ENCODE measurements at regions not wholly inside any gene's neighbourhood (a gene's known extent, or its start where the extent isn't known, plus 50 kb on each side); places are given as distances from the start of the nearest gene placed in this dataset.

DNA sequence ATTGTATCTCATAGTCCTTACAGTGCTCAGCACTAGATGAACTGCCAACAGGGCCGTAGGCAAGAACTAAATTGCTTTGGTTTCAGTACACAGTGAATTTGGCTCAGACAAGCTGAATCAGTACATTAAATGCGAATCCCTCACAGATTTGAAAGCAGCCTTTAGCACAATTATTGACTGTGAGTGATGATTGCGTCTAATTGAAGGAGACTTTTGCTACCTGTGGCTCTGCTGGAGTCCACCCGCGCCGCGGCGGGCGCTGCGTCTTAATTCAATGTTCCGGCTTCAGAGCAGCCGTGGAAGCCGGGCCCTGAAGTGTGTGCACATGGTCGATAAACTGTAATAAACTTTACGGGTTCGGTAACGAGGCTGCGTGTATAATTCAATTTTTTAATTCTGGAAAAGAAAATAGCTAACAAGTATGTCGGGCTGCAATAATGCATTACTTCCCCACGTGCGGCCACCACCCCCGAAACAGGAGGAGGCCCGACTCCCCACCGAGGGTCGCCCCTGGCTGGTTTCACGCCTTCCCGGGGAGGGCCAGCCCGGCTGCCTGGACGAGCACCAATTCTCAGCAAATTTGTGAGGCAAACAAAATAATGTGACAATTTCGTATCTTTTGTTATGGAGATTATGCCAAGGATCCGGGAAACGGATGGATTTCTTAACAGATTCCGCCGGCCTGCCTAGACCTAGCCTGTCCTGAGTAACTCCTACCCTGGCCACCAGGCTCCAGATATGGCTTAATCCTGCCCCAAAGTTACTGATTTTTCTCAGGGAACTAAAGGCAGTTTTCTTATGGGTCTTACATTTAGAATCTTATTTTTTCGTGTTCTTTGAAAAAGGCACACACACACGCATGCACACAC, 269.4 kb upstream of the IRX1 start:
- Mint-ChIP-seq H3K27ac (no peak overlapping the region), H3K9me3 (peaks cover 0 to 19% (median 7%) of the 10 kb centered on the region in 7 donors), H3K27me3 (ENCODE audit: low read depth in 3 of 3) (no peaks in the 10 kb centered on the region), H3K4me1 (no peaks in the 10 kb centered on the region), H3K36me3 (no peaks in the 10 kb centered on the region), H3K4me3 (no peak overlapping the region)
- H3K9me3 ChIP-seq (replicated peaks in 1 of 2; ENCODE audit: control insufficient read depth in 1 of 2, insufficient read depth in 1 of 2, low read length in 2 of 2), result peaks cover 33 to 65% of the 10 kb centered on the region in 2 donors
- H3K9ac ChIP-seq (ENCODE audit: insufficient read depth, low read length, poor library complexity, severe bottlenecking), result no peak overlapping the region
- intact Hi-C loops (cut with micrococcal nuclease), result no loop called here
- WGBS (ENCODE audit: insufficient coverage), result 78% methylated on average over 19 of the region's 36 CpGs
- no peaks in the 10 kb centered on the region for H4K20me1 ChIP-seq (ENCODE audit: insufficient read depth, low read length)
- H2AFZ ChIP-seq (ENCODE audit: insufficient read depth, low read depth, low read length, poor library complexity, severe bottlenecking), result no peak overlapping the region
- no peak overlapping the region for H3K4me3 ChIP-seq (replicated peaks in 1 of 3; ENCODE audit: low read depth in 2 of 3, low read length in 3 of 3)
- DNase-seq, result no peak
- H3K36me3 ChIP-seq (replicated peaks in 1 of 2; ENCODE audit: control insufficient read depth in 1 of 2, insufficient read depth in 2 of 2, low read length in 2 of 2), result no peaks in the 10 kb centered on the region
- H3K4me2 ChIP-seq (replicated peaks; ENCODE audit: extremely low read depth, low read length, poor library complexity, severe bottlenecking), result no peak overlapping the region
- no peaks in the 10 kb centered on the region for H3K79me2 ChIP-seq (ENCODE audit: insufficient read depth, low read length)
- no peaks in the 10 kb centered on the region for H3K4me1 ChIP-seq (ENCODE audit: control insufficient read depth in 1 of 2, insufficient read depth in 2 of 2, low read length in 2 of 2)
- no peaks in the 10 kb centered on the region for H3K27me3 ChIP-seq (ENCODE audit: control insufficient read depth in 2 of 2, insufficient read depth in 2 of 2, low read length in 2 of 2)
- TF ChIP-seq, protein P1, sequence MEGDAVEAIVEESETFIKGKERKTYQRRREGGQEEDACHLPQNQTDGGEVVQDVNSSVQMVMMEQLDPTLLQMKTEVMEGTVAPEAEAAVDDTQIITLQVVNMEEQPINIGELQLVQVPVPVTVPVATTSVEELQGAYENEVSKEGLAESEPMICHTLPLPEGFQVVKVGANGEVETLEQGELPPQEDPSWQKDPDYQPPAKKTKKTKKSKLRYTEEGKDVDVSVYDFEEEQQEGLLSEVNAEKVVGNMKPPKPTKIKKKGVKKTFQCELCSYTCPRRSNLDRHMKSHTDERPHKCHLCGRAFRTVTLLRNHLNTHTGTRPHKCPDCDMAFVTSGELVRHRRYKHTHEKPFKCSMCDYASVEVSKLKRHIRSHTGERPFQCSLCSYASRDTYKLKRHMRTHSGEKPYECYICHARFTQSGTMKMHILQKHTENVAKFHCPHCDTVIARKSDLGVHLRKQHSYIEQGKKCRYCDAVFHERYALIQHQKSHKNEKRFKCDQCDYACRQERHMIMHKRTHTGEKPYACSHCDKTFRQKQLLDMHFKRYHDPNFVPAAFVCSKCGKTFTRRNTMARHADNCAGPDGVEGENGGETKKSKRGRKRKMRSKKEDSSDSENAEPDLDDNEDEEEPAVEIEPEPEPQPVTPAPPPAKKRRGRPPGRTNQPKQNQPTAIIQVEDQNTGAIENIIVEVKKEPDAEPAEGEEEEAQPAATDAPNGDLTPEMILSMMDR (IDR thresholded peaks at IDR 0.05), result no peak
- no peak overlapping the region for H3K27ac ChIP-seq (ENCODE audit: low read depth in 1 of 2, low read length in 2 of 2)

DNA sequence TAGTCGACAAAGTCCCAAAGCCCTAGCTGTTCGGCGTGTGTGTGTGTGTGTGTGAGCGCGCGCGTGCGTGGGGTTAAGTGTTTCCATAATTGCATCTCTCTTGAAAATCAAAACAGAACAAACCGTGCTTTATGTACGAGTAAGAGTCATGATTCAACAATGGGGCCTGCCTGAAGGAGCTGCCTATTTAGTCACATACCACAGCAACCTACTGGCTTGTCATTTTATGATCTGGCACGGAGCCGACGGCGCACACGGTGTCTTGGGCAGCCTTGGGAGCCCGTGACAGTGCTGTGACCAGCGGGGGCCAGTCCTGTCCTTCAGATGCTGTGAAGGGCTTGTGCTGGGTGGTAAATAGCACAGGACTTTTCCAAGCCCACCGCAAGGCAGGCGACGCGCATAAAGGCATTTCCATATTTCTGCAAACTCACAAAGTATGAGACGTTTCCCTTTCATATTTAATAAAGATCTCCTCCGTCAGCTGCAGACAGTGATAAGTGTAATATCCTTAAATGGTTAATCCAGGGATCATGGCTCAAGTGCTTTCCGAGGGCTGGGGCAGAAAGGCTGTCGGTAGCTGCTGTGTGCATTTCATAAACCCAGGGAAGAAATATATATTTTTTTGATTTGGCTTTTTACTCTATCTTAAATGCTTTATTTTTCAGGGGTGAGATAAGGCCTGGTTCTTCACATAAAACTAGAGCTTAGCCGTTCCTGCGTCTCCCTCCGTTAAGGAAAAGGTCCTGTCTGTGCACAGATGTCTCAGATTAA, 270.2 kb upstream of the IRX1 start:
- Mint-ChIP-seq H3K27ac (no peak overlapping the region), H3K27me3 (ENCODE audit: low read depth in 3 of 3) (no peaks in the 10 kb centered on the region)
- DNase-seq, result no peak

More for the DNA sequence above, 270.2 kb upstream of the IRX1 start:
- Histone ChIP-seq H3K27me3 (ENCODE audit: control insufficient read depth in 2 of 2, insufficient read depth in 2 of 2, low read length in 2 of 2) (no peaks in the 10 kb centered on the region), H3K9ac (ENCODE audit: insufficient read depth, low read length, poor library complexity, severe bottlenecking) (no peak overlapping the region), H3K4me1 (ENCODE audit: control insufficient read depth in 1 of 2, insufficient read depth in 2 of 2, low read length in 2 of 2) (no peaks in the 10 kb centered on the region), H3K4me2 (replicated peaks; ENCODE audit: extremely low read depth, low read length, poor library complexity, severe bottlenecking) (no peak overlapping the region), H4K20me1 (ENCODE audit: insufficient read depth, low read length) (no peaks in the 10 kb centered on the region), H2AFZ (ENCODE audit: insufficient read depth, low read depth, low read length, poor library complexity, severe bottlenecking) (no peak overlapping the region), H3K79me2 (ENCODE audit: insufficient read depth, low read length) (no peaks in the 10 kb centered on the region), H3K4me3 (replicated peaks in 1 of 3; ENCODE audit: low read depth in 2 of 3, low read length in 3 of 3) (no peak overlapping the region), H3K9me3 (replicated peaks in 1 of 2; ENCODE audit: control insufficient read depth in 1 of 2, insufficient read depth in 1 of 2, low read length in 2 of 2) (peaks cover 33 to 64% of the 10 kb centered on the region in 2 donors), H3K27ac (ENCODE audit: low read depth in 1 of 2, low read length in 2 of 2) (no peak overlapping the region), H3K36me3 (replicated peaks in 1 of 2; ENCODE audit: control insufficient read depth in 1 of 2, insufficient read depth in 2 of 2, low read length in 2 of 2) (no peaks in the 10 kb centered on the region)
- intact Hi-C loops (cut with micrococcal nuclease), result no loop called here
- WGBS (ENCODE audit: insufficient coverage), result 93% methylated on average over 8 of the region's 28 CpGs
- H3K4me1 Mint-ChIP-seq, result no peaks in the 10 kb centered on the region
- H3K4me3 Mint-ChIP-seq, result no peak overlapping the region
- no peaks in the 10 kb centered on the region for H3K36me3 Mint-ChIP-seq
- TF ChIP-seq, protein P1 (IDR thresholded peaks at IDR 0.05), result no peak
- peaks cover 0 to 17% (median 7%) of the 10 kb centered on the region in 7 donors for H3K9me3 Mint-ChIP-seq
